A549 (cell line): ENCODE measurements at regions not wholly inside any gene's neighbourhood (a gene's known extent, or its start where the extent isn't known, plus 50 kb on each side); places are given as distances from the start of the nearest gene placed in this dataset.

Experiments used
- ATAC-seq, 2 experiments: fragments of 200-7000 bp in 1 of 2; fragments of >200 bp in 1 of 2; cut with Nextera tagmentation in 1 of 2; cut with Tn5 transposase in 1 of 2; 3 replicates each; pipeline versions ENCODE4 v1.8.0 to v1.9.1; 2018 to 2020; ENCODE audit warnings: mild to moderate bottlenecking in 1 of 2, moderate library complexity in 1 of 2
- CTCF ChIA-PET: fragments of 300-600 bp; sonication (Branson Sonifier 250); formaldehyde crosslinking; extraction: SDS; loops from one replicate; lab custom pipeline; 2021; ENCODE audit warnings: antibody characterized with exemption, inconsistent platforms; lab: Yijun Ruan, JAX
- POLR2A ChIA-PET: fragments of 350-600 bp; formaldehyde crosslinking; extraction: SDS; loops from one replicate; lab custom pipeline; 2021; ENCODE audit warnings: antibody characterized with exemption, inconsistent platforms; lab: Yijun Ruan, JAX
- DNase-seq, 2 experiments: peaks; one replicate each; pipeline versions ENCODE4 v3.0.0 to v3.0.0-alpha.2; 2011 to 2016; ENCODE audit warnings: low read depth in 1 of 2, low spot score in 1 of 2
- FAIRE-seq: peaks from 2 replicates; lab custom pipeline; 2011; peaks lifted over from hg19 to GRCh38; lab: Jason Lieb, UNC
- H3K27ac ChIP-seq, 2 experiments: fragments of >200 bp; sonication (Bioruptor Twin); formaldehyde crosslinking; 3 replicates each; pipeline ENCODE4 v1.5.1; 2016 to 2017
- H3K4me1 ChIP-seq: fragments of >200 bp; sonication (Bioruptor Twin); formaldehyde crosslinking; 3 replicates; pipeline ENCODE4 v1.6.1; 2016
- H3K4me2 ChIP-seq: fragments of >200 bp; sonication (Bioruptor Twin); formaldehyde crosslinking; 3 replicates; pipeline ENCODE4 v1.6.1; 2016
- H3K4me3 ChIP-seq: fragments of >200 bp; sonication (Bioruptor Twin); formaldehyde crosslinking; 3 replicates; pipeline ENCODE4 v1.5.1; 2016
- H3K9me3 ChIP-seq: fragments of >200 bp; sonication (Bioruptor Twin); formaldehyde crosslinking; 3 replicates; pipeline ENCODE4 v1.6.1; 2016
- BCL3 ChIP-seq: fragments of >200 bp; sonication (Bioruptor Twin); formaldehyde crosslinking; IDR thresholded peaks from 3 replicates; pipeline ENCODE4 v1.6.1; 2016
- BHLHE40 ChIP-seq: IDR thresholded peaks from 2 replicates; pipeline ENCODE4 v1.6.1; 2012; ENCODE audit warnings: low read depth, low read length, inconsistent platforms
- CEBPB ChIP-seq, 2 experiments: fragments of >200 bp in 1 of 2; sonication (Bioruptor Twin) in 1 of 2; formaldehyde crosslinking in 1 of 2; IDR thresholded peaks; 2 replicates each; pipeline ENCODE4 v1.6.1; 2012 to 2016
- EHF ChIP-seq: fragments of 250-450 bp; sonication (Bioruptor Pico); IDR thresholded peaks from 2 replicates; pipeline ENCODE4 v1.5.0; 2020; ENCODE audit warnings: mild to moderate bottlenecking
- EP300 ChIP-seq, 2 experiments: fragments of >200 bp; sonication (Bioruptor Twin); formaldehyde crosslinking; IDR thresholded peaks; 2 replicates in 1 of 2; 3 replicates in 1 of 2; pipeline ENCODE4 v1.6.1; 2016 to 2017
- ESRRA ChIP-seq: fragments of 150-350 bp; IDR thresholded peaks from 2 replicates; pipeline ENCODE4 v1.6.1; 2014; ENCODE audit warnings: mild to moderate bottlenecking, low read length, borderline replicate concordance
- FOSL2 ChIP-seq, 2 experiments: fragments of 450-650 bp in 1 of 2; fragments of >200 bp in 1 of 2; sonication (Bioruptor Twin) in 1 of 2; formaldehyde crosslinking; IDR thresholded peaks; 2 replicates each; pipeline versions ENCODE4 v1.5.0 to v1.6.1; 2016 to 2020; ENCODE audit warnings: mild to moderate bottlenecking in 1 of 2, moderate library complexity in 1 of 2
- FOXS1 ChIP-seq: fragments of 250-450 bp; sonication (Bioruptor Pico); IDR thresholded peaks from 2 replicates; pipeline ENCODE4 v1.5.0; 2020; ENCODE audit warnings: mild to moderate bottlenecking, moderate library complexity
- GATA3 ChIP-seq: IDR thresholded peaks from 2 replicates; pipeline ENCODE4 v1.6.1; 2012; ENCODE audit warnings: borderline replicate concordance
- HES2 ChIP-seq: fragments of >200 bp; sonication (Bioruptor Twin); formaldehyde crosslinking; IDR thresholded peaks from 2 replicates; pipeline ENCODE4 v1.6.1; 2016
- HOXA7 ChIP-seq: fragments of 250-450 bp; sonication (Bioruptor Pico); IDR thresholded peaks from 2 replicates; pipeline ENCODE4 v1.5.0; 2020; ENCODE audit warnings: mild to moderate bottlenecking, moderate library complexity
- JUN ChIP-seq, 2 experiments: fragments of >200 bp; sonication (Bioruptor Twin); formaldehyde crosslinking; IDR thresholded peaks; 2 replicates in 1 of 2; 3 replicates in 1 of 2; pipeline ENCODE4 v1.6.1; 2016 to 2017
- JUNB ChIP-seq: fragments of >200 bp; sonication (Bioruptor Twin); formaldehyde crosslinking; IDR thresholded peaks from 2 replicates; pipeline ENCODE4 v1.6.1; 2016
- MAX ChIP-seq: IDR thresholded peaks from 2 replicates; pipeline ENCODE4 v1.6.1; 2012
- MAZ ChIP-seq: fragments of 150-350 bp; IDR thresholded peaks from 2 replicates; pipeline ENCODE4 v1.6.1; 2014; ENCODE audit warnings: antibody characterized with exemption, low read depth, low read length, borderline replicate concordance
- PBX3 ChIP-seq: IDR thresholded peaks from 2 replicates; pipeline ENCODE4 v1.6.1; 2012
- POLR2A ChIP-seq: IDR thresholded peaks from 2 replicates; pipeline ENCODE4 v1.6.1; 2012; ENCODE audit warnings: mild to moderate bottlenecking, low read length
- RAD21 ChIP-seq, 2 experiments: fragments of >200 bp in 1 of 2; sonication (Bioruptor Twin) in 1 of 2; formaldehyde crosslinking in 1 of 2; IDR thresholded peaks in 1 of 2; conservative IDR thresholded peaks in 1 of 2; 2 replicates in 1 of 2; 3 replicates in 1 of 2; pipeline ENCODE4 v1.6.1; 2012 to 2018; ENCODE audit warnings: inconsistent platforms in 1 of 2
- RCOR1 ChIP-seq: fragments of 150-350 bp; IDR thresholded peaks from 2 replicates; pipeline ENCODE4 v1.6.1; 2014; ENCODE audit warnings: antibody characterized with exemption, low read length, low read depth
- SMC3 ChIP-seq: fragments of >200 bp; sonication (Bioruptor Twin); formaldehyde crosslinking; IDR thresholded peaks from 3 replicates; pipeline ENCODE4 v1.6.1; 2018; ENCODE audit warnings: inconsistent platforms
- SREBF2 ChIP-seq: fragments of 450-650 bp; IDR thresholded peaks from 2 replicates; pipeline ENCODE4 v1.6.1; 2014; ENCODE audit warnings: mild to moderate bottlenecking, moderate library complexity
- TP53 ChIP-seq: fragments of 250-450 bp; sonication (Bioruptor Pico); IDR thresholded peaks from 2 replicates; pipeline ENCODE4 v1.5.0; 2021; ENCODE audit warnings: mild to moderate bottlenecking, moderate library complexity
- USF2 ChIP-seq: fragments of 450-650 bp; IDR thresholded peaks from 2 replicates; pipeline ENCODE4 v1.6.1; 2014; ENCODE audit warnings: antibody characterized with exemption
- ZC3H11A ChIP-seq: fragments of 450-650 bp; IDR thresholded peaks from 2 replicates; pipeline ENCODE4 v1.6.1; 2014; ENCODE audit warnings: antibody characterized with exemption, mild to moderate bottlenecking
- ZFP36 ChIP-seq: fragments of 450-650 bp; IDR thresholded peaks from 2 replicates; pipeline ENCODE4 v1.6.1; 2014; ENCODE audit warnings: borderline replicate concordance; ENCODE audit not compliant: partially characterized antibody
- WGBS: methylation state at CpG from one replicate; pipeline ENCODE4 v1.1.6; 2017; ENCODE audit errors: missing lambda C conversion rate; 5-methylcytosine and 5-hydroxymethylcytosine counted together

GRCh38 chr2:150134223-150134857, 353.1 kb downstream of the RND3 start:
- WGBS, result 23% methylated on average over 6 of the region's 6 CpGs
- peak overlapping the region; percentile 90 to 91 for H3K27ac ChIP-seq
- DNase-seq, result peak in 1 of 2 experiments; percentile 29
- ChIA-PET POLR2A (no interaction called here), CTCF (interaction anchor here (1.6 to 1.8 kb wide), 3 partner anchors 8 to 13 kb away, joined by 3 to 5 read pairs (median 4); no protein-coding TSS in a partner anchor)
- peak; percentile 21 to 36; a peak in 4 of 6 replicates for ATAC-seq
- no peak for FAIRE-seq
- 0 out of 3 replicates have a peak, but pooled peaks cover 4% of the 10 kb centered on the region for H3K9me3 ChIP-seq
- no peak overlapping the region; the same call in 2 of the 3 replicates for H3K4me3 ChIP-seq
- H3K4me2 ChIP-seq, result peak overlapping the region; percentile 76
- no peak for TF ChIP-seq TP53 (CRISPR knock-in tag)
- 0 out of 5 replicates have a peak, but pooled peaks of 1 of the 2 experiments have one; percentile 12 for TF ChIP-seq RAD21 (conservative IDR thresholded peaks at IDR 0.05 in 1 of 2, IDR thresholded peaks at IDR 0.05 in 1 of 2)
- H3K4me1 ChIP-seq, result peaks cover 49% of the 10 kb centered on the region

- TF ChIP-seq JUN (IDR thresholded peaks at IDR 0.05), result peak; percentile 92 to 98
- TF ChIP-seq JUNB, result peak; percentile 100
- no peak for TF ChIP-seq SREBF2
- TF ChIP-seq CEBPB (IDR thresholded peaks at IDR 0.05), result peak; percentile 80 to 87
- no peak for TF ChIP-seq BHLHE40
- no peak for TF ChIP-seq HOXA7 (CRISPR knock-in tag)
- TF ChIP-seq ESRRA, result peak; percentile 90; the same call in 1 of the 2 replicates
- peak; percentile 92 to 94; a peak in 4 of 5 replicates for TF ChIP-seq EP300 (IDR thresholded peaks at IDR 0.05)
- TF ChIP-seq MAZ, result no peak
- peak; percentile 14; the same call in 1 of the 2 replicates for TF ChIP-seq FOXS1 (CRISPR knock-in tag)
- TF ChIP-seq ZC3H11A, result no peak
- TF ChIP-seq FOSL2 (IDR thresholded peaks at IDR 0.05), result peak; percentile 100
- peak; percentile 100 for TF ChIP-seq FOSL2 (CRISPR knock-in tag; IDR thresholded peaks at IDR 0.05)
- peak; percentile 70; the same call in 1 of the 2 replicates for TF ChIP-seq PBX3
- TF ChIP-seq RCOR1, result no peak
- TF ChIP-seq RAD21 (conservative IDR thresholded peaks at IDR 0.05 in 1 of 2, IDR thresholded peaks at IDR 0.05 in 1 of 2), result peak; percentile 60 to 77
- TF ChIP-seq BCL3, result peak; percentile 87; the same call in 1 of the 3 replicates
- TF ChIP-seq SMC3, result peak; percentile 69
- TF ChIP-seq HES2, result peak; percentile 77
- TF ChIP-seq USF2, result no peak
- TF ChIP-seq EHF, result no peak
- peak; percentile 38 for TF ChIP-seq ZFP36
- TF ChIP-seq GATA3, result peak; percentile 95
- TF ChIP-seq MAX, result peak; percentile 87
- TF ChIP-seq POLR2A, result no peak
- ChIA-PET POLR2A (no interaction called here), CTCF (interaction anchor here (1.6 to 1.8 kb wide), 2 partner anchors 12 to 13 kb away, joined by 4 to 5 read pairs; no protein-coding TSS in a partner anchor)
- H3K4me3 ChIP-seq, result no peak overlapping the region
- WGBS, result 1% methylated on average over 5 of the region's 5 CpGs
- 0 out of 3 replicates have a peak, but pooled peaks cover 12% of the 10 kb centered on the region for H3K9me3 ChIP-seq
- DNase-seq (peak; percentile 79 to 96), FAIRE-seq (peak; percentile 100), ATAC-seq (peak; percentile 98)
- H3K27ac ChIP-seq, result peak overlapping the region; percentile 90 to 91
- H3K4me2 ChIP-seq, result peak overlapping the region; percentile 76
- peaks cover 49% of the 10 kb centered on the region for H3K4me1 ChIP-seq
Measured at GRCh38 chr2:150133623-150134022, 353.8 kb downstream of the RND3 start.
